HG02885 (cell line): ENCODE measurements at regions not wholly inside any gene's neighbourhood (a gene's known extent, or its start where the extent isn't known, plus 50 kb on each side); places are given as distances from the start of the nearest gene placed in this dataset.

Experiments used
- ATAC-seq: cut with Tn5 transposase; IDR thresholded peaks from one replicate; pipeline ENCODE4 v1.9.1; 2021; ENCODE audit warnings: mild to moderate bottlenecking; ENCODE audit not compliant: unreplicated experiment, poor library complexity

DNA sequence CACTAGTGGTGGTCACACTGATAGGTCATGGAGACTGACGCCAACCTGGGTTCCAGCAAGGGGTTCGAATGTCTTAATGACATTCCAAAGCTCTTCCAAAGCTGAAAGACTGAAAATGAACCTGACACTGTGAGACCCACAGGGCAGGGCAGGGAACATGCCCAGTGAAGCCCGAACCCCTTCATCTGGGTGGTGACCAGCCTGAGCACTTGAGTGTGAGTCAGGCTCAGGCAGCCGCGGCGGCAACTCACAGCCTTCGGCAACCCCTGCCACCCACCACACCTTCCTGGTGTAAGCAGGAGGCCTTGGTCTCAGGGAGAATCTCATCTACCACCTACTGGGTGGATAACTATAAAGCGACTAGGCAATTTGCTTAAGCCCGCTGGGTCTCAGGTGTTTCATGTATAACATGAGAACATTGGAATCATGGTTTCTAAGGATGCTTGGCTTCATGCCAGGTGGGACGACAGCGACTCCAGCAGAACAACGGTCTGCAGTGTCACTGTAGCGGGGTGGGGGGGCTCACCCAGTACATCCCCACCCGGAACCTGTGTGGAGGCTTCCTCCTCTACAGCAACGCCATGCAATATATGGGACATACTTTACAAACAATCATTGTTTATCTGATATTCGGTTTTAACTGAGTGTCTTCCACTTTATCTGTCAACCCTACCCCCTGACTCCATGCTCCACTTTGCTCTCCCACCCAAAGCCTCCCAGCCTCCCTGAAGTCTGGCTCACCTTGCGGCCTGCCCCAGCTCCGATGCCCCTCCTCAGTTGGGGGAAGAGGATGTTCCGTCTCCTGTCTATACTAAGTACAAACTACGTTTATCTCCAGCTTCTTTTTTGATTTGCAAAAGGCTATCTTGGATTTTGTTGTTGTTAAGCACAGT lies 125.0 kb upstream of the MEF2A start:
- ATAC-seq: no peak

DNA sequence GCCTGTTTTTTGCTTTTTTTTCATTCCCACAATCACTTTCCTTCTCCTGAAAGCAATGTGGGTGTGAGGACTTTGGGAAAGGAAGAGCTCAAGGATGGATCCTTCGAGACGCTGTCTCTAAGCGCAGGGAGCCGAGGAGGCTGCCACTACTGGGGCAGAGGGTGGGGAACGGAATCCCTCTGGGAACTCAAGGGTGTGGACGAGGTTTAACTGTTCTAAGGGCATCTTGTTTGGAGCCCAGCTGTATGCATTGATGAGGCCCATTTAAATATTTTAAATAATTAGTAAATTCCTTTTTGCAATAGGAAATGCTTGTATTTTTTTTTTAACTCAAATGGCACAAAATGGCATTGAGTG lies 124.4 kb upstream of the MEF2A start:
- ATAC-seq: no peak

DNA sequence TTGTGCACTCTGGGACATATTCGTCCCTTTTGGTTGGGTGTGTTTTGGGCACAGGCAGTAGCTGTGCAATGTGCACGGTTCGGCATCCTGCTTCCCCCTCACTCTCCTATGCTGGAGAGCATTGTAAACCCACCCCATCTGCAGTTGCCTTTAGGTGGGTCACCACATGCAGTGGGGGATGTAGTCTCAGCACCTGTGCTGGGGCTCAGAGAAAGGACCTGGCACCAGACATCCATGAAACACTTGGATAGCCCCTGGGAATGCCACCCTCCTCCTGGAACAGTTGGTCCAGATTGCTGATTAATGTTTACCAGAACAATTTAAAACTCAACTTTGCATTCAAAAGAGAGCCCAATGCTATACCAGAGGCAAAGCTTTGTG lies 123.9 kb upstream of the MEF2A start:
- no peak for ATAC-seq

DNA sequence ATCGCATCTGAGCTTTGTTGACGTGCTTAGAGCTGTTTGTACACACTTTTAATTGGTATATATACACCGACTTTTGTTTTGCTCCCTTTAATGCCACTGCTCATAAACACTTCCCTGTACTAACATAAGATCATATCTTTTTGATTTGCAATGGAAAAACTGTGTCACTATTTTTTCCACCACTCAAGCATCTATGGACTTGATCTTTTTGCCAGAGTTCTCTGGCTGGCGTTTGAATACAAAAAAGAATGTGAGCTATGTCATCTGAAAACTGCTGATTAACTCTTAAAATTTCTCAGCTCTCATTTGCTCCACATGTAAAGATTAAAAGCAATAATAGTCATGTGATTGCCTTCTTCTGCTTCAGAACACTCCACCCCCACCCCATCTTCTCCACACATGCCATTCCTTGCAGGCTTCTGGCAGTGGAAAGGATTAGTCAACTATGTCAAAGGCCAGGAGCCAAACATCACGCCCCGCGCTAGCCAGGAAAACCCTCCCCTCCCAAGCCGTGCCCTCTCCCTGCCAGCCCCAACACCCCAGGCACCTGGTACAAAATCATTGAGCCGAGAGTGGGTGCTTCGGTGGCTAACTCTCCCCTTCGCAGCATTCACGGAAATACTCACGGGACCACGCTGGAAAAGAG lies 123.4 kb upstream of the MEF2A start:
- ATAC-seq: no peak

DNA sequence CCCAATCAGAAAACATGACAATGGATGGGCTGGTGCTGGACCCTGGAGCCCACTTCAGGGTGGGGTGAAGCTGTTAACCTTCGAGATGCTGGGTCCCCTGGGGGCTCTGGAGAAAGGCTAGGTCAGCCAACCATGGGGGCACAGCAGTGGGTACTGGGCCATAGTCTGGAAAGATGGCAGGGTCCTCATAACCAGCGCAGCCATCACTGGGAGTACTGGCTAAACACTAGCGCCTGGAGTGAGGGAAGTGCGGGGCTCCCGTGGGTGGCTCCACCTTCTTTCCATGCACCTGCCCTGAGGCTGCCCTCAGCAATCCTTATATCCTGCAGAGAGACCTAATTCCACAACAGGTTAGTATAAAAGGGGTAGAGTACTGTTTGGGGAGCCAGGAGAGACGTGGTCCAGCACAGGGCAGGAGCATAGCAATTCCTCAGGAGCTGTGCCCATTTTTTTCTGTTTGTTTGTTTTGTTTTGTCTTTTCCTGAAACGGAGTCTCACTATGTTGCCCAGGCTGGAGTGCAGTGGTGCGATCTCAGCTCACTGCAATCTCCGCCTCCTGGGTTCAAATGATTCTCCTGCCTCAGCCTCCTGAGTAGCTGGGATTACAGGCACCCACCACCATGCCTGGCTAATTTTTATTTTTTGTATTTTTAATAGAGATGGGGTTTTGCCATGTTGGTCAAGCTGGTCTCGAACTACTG lies 122.6 kb upstream of the MEF2A start:
- ATAC-seq: no peak

DNA sequence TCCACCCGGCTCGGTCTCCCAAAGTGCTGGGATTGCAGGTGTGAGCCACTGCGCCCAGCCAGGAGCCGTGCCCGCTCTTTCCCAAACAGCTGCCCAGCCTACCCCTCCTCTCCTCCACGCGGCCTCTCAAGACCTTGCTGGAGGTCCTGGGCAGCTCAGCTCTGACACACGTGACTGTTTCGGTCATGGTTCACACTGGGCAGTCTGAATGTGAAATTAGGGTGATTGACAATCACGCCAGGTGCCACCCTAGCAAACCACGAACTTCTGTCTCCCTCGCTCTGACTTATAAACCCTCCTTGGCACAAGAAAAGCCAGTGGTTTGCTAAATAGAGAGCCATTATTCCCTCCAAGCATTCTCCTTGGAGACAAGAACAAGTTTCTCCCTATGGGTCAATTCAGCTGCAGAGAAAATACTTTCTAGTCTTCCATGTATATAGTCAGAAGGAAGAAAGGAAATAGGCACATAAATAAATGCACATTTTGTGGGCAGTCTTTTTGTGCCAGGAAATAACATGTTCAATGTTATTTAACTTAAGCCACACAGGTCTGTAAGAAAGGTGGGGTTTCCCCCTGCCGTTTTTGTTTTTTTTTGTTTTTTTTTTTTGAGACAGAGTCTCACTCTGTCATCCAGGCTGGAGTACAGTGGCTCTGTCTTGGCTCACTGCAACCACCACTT lies 121.9 kb upstream of the MEF2A start:
- ATAC-seq: no peak

DNA sequence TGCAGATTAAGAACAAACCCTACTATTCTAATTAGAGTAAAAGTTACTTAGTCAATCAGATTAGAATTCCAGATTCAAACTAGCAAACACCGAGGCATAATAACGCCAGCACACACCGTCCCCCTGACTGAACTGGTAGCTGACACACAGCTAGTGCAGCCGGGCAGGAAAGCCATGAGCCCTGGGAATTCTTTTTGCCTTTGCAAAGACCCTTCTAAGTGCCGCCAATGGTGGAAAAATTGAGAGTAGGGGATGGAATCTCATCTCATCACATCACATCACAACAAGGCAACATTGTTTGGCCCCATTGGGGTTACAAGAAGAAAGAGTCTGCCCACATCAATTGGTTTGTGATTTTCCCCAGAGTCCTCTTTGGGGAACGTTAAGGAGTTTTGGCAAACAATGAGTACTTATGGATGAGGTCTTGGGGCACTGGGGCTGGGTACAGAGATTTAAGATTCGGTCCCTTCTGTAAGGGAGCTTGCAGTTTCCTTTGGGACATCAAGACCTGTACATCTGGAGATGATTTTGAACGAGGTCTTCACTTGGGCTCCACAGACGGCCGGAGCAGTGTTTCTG lies 120.4 kb upstream of the MEF2A start:
- no peak for ATAC-seq

DNA sequence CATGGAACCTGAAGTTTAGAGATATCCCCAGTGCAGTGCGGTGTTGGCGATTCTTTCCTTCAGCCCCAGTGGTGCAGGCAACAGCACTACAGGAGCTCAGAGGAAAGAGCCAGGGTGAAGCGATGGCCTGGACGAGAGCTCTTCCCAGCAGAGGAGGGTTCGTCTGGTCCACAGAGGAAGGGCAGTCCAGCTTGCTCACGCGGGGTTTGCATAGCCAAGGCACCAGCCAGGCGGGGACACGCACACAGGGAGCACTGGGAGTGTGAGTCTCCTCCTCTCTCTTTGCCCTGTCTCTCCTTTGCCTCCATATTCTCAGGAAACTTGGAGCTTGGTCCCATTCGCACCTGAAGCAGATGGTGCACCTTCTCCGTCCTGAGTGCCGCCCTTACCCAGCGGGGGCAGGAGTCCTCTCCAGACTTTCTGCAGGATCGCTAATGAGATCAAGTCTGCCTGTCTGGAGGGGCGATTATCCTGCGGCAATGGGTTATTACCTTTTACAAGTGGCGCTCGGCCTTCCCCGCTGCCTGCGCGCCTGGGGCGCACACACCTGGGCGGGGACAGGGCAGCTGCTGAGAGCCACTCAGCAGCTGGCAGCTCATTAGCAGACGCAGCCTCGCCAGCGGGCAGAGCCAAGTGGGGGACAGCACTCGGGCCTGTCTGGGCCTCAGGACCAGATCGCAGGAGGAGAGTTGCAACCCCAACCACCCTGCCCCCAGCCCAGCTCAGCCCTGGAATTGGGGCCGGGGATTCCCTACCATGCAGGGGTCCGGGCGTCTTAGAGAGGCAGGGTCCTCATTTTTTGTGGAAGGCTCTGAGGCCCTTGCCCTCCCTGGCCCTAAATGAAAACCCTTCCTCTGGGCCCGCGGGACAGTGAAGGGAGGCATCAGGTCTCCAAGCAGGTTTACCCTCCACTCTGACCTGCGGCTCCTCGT lies 119.0 kb upstream of the MEF2A start:
- no peak for ATAC-seq

DNA sequence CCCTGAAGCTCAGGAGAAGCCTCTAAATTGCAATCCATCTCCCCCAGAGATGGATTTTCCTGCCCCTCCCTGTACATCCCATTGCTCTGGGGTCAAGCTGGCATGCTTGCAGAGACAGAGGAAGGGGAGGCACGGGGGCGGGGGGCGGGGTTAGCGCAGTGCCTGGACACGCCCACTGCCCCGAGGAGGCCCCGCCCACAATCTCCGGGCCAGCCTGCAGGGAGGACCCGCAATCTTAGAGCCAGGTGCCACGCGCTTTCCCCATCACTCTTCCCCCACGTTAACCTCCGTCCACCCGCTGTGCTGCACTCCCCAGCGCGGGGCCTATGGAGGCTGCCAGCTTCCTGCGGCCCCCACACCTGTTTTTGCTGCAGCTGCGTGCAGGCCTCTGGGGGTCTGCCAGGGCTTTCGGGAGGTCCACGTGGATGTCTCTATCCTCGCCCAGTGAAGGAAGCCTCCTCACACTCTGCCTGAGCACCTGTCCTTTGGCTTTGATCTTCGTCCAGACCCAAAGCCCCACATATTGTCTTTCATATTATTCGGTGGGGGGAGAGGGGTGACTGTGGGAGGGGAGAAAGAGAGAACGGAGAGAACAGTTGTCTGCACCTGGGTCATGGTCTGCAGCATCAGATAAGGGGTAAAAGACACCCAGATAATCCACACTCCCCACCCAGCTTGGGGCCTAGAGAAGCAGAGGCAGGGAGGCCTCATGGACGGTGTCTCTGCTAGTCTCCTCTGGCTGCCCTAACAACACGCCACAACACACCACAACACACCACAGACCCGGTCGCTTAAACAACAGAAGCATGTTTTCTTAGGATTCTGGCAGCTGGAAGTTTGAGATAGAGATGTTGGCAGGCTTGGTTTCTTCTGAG lies 118.0 kb upstream of the MEF2A start:
- ATAC-seq: no peak

DNA sequence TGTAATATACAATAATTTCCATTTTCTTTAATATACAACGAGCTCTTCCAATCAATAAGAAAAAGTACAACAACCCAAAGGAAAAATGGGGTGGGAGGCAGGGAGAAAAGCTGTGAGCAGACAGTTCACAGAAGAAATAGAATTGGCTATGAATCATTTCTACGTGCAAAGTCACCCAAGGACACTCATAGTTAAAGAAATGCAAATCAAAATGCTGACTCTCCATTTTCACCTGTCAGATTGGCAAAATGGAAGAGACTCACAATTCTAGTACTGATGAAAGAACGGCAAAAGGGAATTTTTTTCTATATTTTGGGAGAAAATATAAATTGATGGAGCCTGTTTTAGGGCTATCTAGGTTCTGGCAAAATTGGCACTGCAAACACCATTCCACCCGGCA lies 116.3 kb upstream of the MEF2A start:
- no peak for ATAC-seq

DNA sequence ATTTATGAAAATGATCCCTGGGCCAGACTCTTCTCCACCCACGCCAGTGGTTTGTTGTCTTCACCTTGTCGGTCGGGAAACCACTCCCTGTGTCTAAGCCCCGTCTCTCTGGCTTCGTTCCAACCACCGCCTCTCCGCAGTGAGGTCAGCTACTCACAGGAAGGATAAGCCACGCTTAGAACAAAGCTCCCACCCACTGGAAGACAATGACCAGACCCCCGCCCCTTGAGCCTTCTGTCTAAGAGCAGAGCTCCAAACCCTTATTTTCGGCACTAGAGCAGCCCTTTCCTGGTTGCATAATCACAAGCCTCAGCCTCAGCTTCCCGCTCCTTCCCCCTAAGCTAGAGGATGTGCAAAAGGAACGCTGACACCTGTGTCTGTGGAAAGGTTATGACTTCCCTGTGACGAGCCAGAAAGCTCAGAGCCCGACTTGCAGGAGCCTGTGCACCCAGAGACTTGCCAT lies 114.9 kb upstream of the MEF2A start:
- peak; percentile 61 for ATAC-seq

DNA sequence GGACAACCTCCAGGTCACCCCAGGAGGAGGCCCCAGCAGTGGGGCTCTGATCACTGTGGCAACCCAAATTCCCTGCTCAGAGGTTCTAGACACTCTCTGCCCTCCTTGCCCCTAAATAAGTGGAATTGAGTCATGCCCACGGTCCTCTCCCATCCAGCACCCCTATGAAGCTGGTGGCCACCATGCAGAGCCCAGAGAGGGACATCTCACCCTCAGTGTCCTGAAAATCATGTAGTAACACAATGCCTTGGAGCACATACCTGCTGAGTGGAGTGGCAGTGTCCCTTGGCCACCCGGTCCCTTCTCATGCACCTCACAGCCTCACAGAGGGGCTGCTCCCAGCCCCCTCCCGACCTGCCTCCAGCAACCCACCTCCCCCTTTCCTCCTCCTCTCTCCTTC lies 114.3 kb upstream of the MEF2A start:
- no peak for ATAC-seq

DNA sequence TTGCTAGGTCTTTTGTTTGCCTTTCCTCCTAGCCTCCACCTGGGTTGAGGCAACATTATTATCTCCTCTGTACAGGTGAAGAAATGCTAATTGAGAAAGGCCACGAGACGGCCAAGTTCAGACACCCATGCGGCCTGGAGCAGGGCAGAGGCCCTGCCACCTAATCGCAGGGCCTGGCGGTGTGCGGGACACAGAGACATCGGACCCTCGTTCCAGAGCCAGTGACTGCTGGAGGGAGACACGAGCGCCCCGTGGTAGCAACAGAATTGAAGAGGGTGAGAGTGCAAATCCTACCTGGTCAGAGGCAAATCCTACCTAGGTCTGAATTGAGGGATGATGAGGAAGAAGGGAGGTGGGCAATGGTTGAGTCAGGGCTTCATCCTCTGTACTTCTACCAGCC lies 113.8 kb upstream of the MEF2A start:
- no peak for ATAC-seq

DNA sequence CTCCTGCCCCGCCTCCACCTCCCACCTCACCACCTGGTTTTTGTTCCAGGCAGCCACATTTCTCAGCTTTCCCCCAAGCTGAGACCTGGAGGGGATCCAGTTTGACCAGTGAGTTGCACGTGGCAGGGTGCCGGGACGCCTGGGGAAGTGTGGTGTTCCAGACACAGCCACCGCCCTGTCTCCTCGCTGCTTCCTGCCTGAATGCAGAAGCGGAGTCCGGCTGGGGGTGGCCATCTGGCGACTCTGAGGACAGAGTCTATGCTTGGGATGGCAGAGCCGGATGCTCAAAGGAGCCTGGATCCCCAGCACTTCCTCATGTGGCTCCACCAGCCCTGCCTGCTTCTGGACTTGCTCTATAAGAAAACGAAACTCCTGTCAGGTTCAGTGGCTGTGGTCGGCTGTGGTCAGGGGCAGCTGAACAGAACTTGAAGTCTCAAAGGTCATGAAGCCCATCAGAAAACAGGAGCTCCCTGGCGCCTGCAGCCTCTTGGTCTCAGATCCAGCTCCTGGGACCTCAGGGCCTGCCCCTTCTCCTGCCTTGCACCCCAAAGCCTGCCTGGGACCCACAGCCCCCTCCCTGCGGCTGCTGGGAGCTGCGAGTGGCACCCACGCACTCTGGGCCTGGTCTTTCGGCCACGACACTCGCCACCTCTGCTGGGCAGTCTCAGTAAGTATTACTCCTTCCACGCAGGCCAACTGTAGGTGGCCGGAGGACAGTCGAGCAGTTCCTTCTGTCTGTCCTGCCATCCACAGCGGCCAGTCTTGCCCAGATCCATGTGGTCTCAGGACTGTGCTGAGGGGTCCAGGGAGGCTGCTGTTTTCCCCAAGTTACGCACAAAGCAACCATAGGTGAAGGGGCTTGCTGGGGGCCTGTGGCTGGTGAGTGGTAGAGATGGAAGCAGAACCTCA lies 112.8 kb upstream of the MEF2A start:
- ATAC-seq: peak; percentile 79

DNA sequence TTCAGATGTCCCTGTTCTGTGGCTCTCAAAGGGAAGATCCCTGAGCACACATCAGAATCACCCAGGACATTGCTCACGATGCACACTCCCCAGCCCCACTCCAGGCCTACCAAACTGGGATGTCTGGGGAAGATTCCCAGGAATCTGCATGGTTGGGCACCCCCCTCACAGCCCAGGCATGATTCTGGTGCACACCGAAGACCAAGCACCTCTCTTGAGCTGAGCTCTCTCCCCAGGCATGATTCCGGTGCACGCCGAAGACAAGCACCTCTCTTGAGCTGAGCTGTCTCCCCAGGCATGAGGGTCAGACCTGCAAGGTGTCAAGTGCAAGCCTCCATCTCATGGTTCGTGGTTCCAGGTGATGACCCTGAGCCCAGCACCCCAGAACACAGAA lies 112.2 kb upstream of the MEF2A start:
- ATAC-seq: no peak

DNA sequence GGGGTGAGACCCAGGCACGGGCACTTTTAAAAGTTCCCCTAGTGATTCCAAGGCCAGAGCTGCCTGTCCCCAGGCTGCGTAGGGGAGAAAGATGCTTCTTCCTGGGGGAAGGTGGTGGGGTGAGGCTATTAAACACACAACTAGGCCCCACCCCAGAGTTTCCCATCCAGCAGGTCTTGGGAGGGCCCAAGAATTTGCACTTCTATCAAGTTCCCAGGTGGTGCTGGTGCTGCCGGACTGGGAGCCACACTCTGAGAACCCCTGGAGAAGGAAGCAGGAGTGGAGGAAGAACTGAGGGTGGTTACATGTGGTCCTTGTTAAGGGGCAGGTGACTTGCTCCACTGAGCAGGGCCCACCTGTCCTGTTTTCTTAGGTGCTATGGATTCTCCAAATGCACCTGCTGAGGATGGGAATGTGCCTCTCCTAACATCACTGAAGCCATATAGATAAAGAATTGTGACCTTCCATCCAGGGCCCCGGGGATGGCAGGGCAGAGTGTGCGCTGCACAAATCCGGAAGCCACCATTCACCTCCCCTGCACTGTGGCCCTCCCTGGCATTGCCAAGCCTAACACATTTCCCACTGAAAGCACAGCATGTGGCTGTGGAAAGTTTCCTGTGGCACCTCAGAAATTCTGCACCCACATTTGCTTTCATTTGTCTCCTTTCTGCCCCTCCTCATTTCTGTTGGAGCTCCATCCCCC lies 111.5 kb upstream of the MEF2A start:
- no peak for ATAC-seq
